Lower leg skin (tissue), 3 donors: ENCODE measurements at regions not wholly inside any gene's neighbourhood (a gene's known extent, or its start where the extent isn't known, plus 50 kb on each side); places are given as distances from the start of the nearest gene placed in this dataset.
"Not testable (repeated sequence)": the region's sequence is repeated elsewhere in the genome, so short reads cannot be mapped to it uniquely, and the experiment has no call there.

ENCODE experiments used
- POLR2A ChIP-seq, 2 donors: fragments of 450-650 bp; IDR thresholded peaks; one replicate each; pipeline ENCODE4 v1.6.1; 2016 to 2017; ENCODE audit warnings: antibody characterized with exemption in 2 of 2, mild to moderate bottlenecking in 1 of 2, moderate library complexity in 1 of 2
- TF ChIP-seq, protein P1 (sequence below), 3 donors: fragments of 450-650 bp; IDR thresholded peaks; one replicate each; pipeline ENCODE4 v1.5.1; 2016; ENCODE audit warnings: antibody characterized with exemption in 3 of 3, mild to moderate bottlenecking in 3 of 3, moderate library complexity in 2 of 3

DNA sequence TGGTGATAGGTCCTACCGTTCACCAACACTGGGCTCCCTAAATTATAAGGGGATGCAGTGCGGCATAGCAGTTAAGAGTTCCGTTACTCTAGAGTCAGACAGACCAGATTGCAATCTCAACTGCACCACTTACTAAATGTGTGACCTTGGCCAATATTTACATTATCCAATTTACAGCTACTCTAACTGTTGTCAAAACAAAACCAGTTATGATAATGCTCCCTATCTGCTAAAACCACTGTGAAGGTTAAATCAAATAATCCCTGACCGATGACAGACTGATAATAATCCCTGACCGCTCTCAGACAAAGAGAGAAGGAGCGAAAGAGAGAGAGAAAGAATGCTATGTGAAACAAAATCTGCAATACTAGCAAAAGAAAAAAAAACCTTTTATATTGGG, 586.9 kb downstream of the PRIM2 start:
- TF ChIP-seq, protein P1, sequence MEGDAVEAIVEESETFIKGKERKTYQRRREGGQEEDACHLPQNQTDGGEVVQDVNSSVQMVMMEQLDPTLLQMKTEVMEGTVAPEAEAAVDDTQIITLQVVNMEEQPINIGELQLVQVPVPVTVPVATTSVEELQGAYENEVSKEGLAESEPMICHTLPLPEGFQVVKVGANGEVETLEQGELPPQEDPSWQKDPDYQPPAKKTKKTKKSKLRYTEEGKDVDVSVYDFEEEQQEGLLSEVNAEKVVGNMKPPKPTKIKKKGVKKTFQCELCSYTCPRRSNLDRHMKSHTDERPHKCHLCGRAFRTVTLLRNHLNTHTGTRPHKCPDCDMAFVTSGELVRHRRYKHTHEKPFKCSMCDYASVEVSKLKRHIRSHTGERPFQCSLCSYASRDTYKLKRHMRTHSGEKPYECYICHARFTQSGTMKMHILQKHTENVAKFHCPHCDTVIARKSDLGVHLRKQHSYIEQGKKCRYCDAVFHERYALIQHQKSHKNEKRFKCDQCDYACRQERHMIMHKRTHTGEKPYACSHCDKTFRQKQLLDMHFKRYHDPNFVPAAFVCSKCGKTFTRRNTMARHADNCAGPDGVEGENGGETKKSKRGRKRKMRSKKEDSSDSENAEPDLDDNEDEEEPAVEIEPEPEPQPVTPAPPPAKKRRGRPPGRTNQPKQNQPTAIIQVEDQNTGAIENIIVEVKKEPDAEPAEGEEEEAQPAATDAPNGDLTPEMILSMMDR (IDR thresholded peaks at IDR 0.05), result not testable (repeated sequence)
- TF ChIP-seq POLR2A (IDR thresholded peaks at IDR 0.05), result not testable (repeated sequence)
